ENCODE measurements at regions not wholly inside any gene's neighbourhood (a gene's known extent, or its start where the extent isn't known, plus 50 kb on each side); places are given as distances from the start of the nearest gene placed in this dataset.

DNA sequence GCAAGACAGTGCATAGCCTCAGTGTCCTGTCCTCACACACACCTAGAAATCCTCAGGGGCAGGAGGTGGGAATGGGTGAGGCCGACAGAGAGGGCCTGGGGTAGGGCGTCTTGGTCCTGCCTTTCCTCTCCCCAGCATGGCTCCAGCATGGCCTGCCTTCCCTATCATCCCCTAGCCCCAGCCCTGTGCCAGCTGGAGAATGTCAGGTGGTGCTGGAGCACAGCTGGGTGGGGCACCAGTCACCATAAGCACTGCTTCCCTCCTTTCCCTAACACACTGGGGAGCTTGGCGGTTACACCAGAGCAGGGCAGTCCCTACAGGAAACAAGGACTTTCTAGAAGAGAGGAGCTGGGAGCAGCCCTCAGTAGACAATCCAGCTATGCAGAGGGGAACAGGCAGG is 236.8 kb downstream of the KLF13 start:
- no peak for DNase-seq (ENCODE audit: insufficient read length, low spot score)
- no peak for TF ChIP-seq POLR2A (IDR thresholded peaks at IDR 0.05; ENCODE audit: low read depth, low read length)
- FAIRE-seq = no peak

- TF ChIP-seq POLR2A (IDR thresholded peaks at IDR 0.05; ENCODE audit: low read depth, low read length) = no peak
- DNase-seq (ENCODE audit: insufficient read length, low spot score) (no peak), FAIRE-seq (no peak)
These were observed 241.2 kb downstream of the KLF13 start for GRCh38 chr15:31567861-31568260.

DNA sequence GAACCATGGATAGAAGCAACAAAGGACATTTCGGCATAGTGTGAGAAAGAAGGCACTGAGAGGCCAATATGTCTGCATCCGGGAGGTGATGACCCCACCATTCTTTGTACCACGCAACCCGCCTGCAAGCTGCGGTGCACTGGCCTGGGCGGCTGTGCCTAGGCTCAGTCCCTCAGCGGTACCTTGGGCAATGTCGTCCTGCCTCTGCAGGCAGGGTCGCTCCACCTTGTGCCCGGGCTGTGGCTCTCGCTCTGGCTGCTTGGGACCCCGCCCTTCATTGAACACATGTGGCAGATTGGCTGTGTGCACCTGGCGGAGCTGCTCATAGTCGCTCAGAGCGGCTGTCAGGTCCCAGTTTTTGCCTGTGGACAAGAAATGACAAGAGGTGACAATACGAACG is 243.2 kb downstream of the KLF13 start:
- FAIRE-seq (no peak), DNase-seq (ENCODE audit: insufficient read length, low spot score) (no peak)
- TF ChIP-seq POLR2A (IDR thresholded peaks at IDR 0.05; ENCODE audit: low read depth, low read length) = no peak

GRCh38 chr15:31570591-31570990 is 244.0 kb downstream of the KLF13 start:
- FAIRE-seq (no peak), DNase-seq (ENCODE audit: insufficient read length, low spot score) (no peak)
- no peak for TF ChIP-seq POLR2A (IDR thresholded peaks at IDR 0.05; ENCODE audit: low read depth, low read length)

DNA sequence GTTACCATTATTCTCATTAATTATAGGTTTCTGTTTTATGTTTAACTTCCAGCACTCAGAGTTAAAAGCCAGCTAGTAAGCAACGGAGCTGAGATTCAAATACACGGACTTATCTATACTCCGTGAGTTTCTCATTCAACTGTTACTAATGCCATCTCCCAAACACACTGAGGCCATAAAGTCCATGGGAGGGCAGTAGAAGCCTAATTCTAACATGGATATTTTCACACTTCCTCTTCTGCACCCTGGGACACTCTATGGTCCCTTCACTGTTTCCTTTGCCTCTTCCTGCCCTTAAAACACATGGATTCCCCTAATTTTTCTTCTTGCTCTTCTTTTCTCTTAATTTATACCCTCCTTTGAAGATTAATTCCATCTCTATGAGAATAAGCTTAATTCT is 245.0 kb downstream of the KLF13 start:
- no peak for DNase-seq (ENCODE audit: insufficient read length, low spot score)
- no peak for FAIRE-seq
- TF ChIP-seq POLR2A (IDR thresholded peaks at IDR 0.05; ENCODE audit: low read depth, low read length) = no peak

- no peak for TF ChIP-seq POLR2A (IDR thresholded peaks at IDR 0.05; ENCODE audit: low read depth, low read length)
- DNase-seq (ENCODE audit: insufficient read length, low spot score) (no peak), FAIRE-seq (no peak)
These were observed 247.1 kb downstream of the KLF13 start for GRCh38 chr15:31573759-31574158.

DNA sequence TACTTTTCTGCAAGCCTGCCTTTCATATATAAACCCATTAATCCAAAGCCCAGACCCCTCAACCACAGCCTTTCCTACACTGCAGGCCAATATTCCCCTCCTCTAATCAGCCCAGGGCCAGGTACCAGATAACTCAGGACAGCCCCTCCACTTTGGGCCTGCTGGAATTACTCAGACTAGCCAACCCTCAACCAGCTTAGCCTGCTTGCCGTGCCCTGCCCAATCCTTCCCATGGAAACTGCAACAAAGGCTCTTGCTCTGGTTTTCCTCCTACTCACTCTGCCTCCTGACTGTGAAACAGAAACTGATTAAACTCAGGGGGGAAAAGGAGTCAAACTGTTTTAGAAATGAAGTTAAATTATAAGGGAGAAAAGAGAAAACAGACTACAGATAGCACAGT is 248.1 kb downstream of the KLF13 start:
- FAIRE-seq (no peak), DNase-seq (ENCODE audit: insufficient read length, low spot score) (no peak)
- no peak for TF ChIP-seq POLR2A (IDR thresholded peaks at IDR 0.05; ENCODE audit: low read depth, low read length)

DNA sequence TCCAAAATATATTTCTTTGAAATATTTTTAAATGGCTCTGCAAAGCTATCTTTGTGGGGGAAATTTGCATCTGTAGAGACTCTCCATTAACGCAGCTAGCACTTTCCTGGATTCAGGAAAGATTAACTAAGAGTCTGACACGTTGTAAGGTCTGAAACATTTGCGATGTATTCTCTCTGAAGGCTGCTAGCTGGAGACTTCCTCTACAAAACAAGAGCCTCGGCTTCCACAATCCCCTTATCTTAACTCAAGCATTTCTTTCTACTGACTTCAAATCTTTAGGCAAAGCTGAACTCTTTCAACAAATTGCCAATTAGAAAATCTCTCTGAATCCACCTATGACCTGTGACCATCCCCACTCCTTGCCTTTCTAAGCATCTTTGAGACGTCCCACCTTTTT is 250.5 kb downstream of the KLF13 start:
- no peak for TF ChIP-seq POLR2A (IDR thresholded peaks at IDR 0.05; ENCODE audit: low read depth, low read length)
- FAIRE-seq (no peak), DNase-seq (ENCODE audit: insufficient read length, low spot score) (no peak)

DNA sequence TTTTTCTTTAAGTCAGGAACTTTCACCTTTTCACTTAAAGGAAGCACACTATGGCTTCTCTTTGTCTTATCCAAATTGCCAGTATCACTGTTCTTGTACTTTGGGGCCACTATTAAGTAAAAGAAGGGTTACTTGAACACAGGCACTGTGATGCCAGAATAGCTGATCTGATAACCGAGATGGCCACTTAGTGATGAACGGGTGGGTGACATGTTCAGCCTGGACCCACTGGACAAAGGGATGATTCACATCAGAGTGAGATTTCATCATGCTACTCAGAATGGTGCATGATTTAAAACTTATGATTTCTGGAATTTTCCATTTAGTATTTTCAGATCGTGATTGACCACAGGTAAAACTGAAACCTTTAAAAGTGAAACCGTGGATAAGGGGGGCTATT is 252.6 kb downstream of the KLF13 start:
- FAIRE-seq (no peak), DNase-seq (ENCODE audit: insufficient read length, low spot score) (no peak)
- TF ChIP-seq POLR2A (IDR thresholded peaks at IDR 0.05; ENCODE audit: low read depth, low read length) = no peak

- DNase-seq (ENCODE audit: insufficient read length, low spot score) (no peak), FAIRE-seq (no peak)
- TF ChIP-seq POLR2A (IDR thresholded peaks at IDR 0.05; ENCODE audit: low read depth, low read length) = no peak
These were observed 253.3 kb downstream of the KLF13 start for GRCh38 chr15:31579976-31580375.

- FAIRE-seq (no peak), DNase-seq (ENCODE audit: insufficient read length, low spot score) (no peak)
- TF ChIP-seq POLR2A (IDR thresholded peaks at IDR 0.05; ENCODE audit: low read depth, low read length) = no peak
These were observed 257.6 kb downstream of the KLF13 start for GRCh38 chr15:31584195-31584594.

DNA sequence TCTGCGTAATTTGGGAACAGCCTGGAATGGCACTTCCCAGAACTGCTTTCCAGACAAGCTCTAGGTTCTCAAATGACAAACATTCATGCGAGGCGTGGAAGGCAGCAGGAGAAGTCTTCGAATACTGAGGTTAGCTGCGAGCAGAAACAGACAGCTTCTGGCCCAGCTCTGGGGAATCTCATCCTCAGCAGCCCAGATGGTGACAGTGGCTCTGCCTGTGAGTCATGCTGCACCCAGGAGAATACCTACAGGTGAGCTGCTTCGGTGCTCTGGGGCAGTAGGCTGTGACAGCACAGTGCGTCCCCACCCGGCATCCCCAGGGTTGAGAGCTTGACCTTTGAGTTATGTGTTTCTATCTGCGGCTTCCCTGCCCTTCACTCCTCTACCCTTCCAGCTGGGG is 258.6 kb downstream of the KLF13 start:
- FAIRE-seq = no peak
- TF ChIP-seq POLR2A (IDR thresholded peaks at IDR 0.05; ENCODE audit: low read depth, low read length) = no peak
- DNase-seq (ENCODE audit: insufficient read length, low spot score) = no peak

DNA sequence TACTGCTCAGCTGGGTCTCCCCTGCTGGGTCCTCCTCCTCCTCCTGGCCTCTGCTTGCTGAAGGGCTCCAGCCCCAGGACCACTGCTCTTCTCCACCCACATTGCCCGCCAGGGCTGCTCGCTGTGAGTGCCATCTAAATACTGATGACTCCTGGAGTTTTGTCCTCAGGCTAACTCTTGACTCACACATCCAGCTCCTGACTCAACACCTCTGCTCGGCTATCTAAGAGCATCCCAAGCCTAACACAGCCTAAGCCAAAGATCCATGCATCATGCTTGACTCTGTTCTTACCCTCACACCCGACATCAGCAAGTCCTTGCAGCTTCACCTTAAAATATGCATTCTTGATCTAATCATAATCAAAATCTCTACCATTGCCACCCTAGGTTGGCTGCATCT is 260.2 kb downstream of the KLF13 start:
- FAIRE-seq = no peak
- TF ChIP-seq POLR2A (IDR thresholded peaks at IDR 0.05; ENCODE audit: low read depth, low read length) = no peak
- DNase-seq (ENCODE audit: insufficient read length, low spot score) = no peak

DNA sequence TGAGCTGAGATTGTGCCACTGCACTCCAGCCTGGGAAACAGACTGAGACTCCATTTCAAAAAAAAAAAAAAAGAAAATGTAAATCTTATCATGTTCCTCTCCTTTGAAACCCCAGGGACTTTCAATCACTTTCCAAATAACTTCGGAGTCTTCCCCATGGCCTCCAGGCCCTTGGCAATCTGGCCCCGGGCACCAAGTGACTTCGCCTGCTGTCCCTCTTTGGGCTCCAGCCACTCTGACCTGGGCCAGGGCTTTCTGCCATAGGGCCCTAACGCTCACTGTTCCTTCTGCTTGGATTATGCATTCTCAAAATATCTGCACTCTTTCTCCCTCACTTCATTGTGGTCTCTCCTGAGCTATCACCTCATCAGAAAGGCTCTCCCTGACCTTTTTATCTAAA is 260.9 kb downstream of the KLF13 start:
- FAIRE-seq (no peak), DNase-seq (ENCODE audit: insufficient read length, low spot score) (no peak)
- no peak for TF ChIP-seq POLR2A (IDR thresholded peaks at IDR 0.05; ENCODE audit: low read depth, low read length)

GRCh38 chr15:31590609-31591008 is 264.0 kb downstream of the KLF13 start:
- TF ChIP-seq POLR2A (IDR thresholded peaks at IDR 0.05; ENCODE audit: low read depth, low read length) = no peak
- DNase-seq (ENCODE audit: insufficient read length, low spot score) (no peak), FAIRE-seq (no peak)

- no peak for TF ChIP-seq POLR2A (IDR thresholded peaks at IDR 0.05; ENCODE audit: low read depth, low read length)
- DNase-seq (ENCODE audit: insufficient read length, low spot score) (no peak), FAIRE-seq (no peak)
These were observed 265.3 kb downstream of the KLF13 start for GRCh38 chr15:31591908-31592307.
